ENCODE measurements at regions not wholly inside any gene's neighbourhood (a gene's known extent, or its start where the extent isn't known, plus 50 kb on each side); places are given as distances from the start of the nearest gene placed in this dataset.

DNA sequence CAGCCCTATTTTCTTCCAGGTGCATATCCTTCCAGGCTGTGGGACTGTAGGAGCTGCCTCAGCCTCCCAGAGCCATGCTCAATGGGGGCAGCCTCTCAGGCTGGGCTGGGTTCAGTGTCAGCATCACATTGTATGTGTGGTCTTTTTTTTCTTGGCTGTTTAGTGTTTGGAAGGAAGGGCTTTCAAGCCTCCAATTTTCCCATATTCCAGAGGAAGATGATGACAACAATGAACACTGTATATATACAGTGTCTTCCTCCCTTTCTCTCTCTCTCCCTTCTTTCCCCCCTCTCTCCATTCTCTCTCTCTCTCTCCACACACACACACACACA lies 326.4 kb downstream of the DYSF start:
- Histone ChIP-seq H3K4me2 (ENCODE audit: low read depth, low read length) (no peak overlapping the region), H3K27ac (ENCODE audit: extremely low read length, insufficient read depth, low read length) (no peak overlapping the region), H3K36me3 (replicated peaks in 1 of 2; ENCODE audit: control insufficient read depth in 1 of 2, insufficient read depth in 2 of 2, low read length in 2 of 2) (no peaks in the 10 kb centered on the region), H3K79me2 (ENCODE audit: insufficient read depth, low read length) (no peaks in the 10 kb centered on the region), H3K4me3 (replicated peaks in 1 of 3; ENCODE audit: insufficient read depth in 1 of 3, low read depth in 2 of 3, low read length in 3 of 3) (no peak overlapping the region), H2AFZ (ENCODE audit: low read length) (no peak overlapping the region), H3K9me3 (ENCODE audit: low read length) (no peaks in the 10 kb centered on the region), H3K4me1 (ENCODE audit: insufficient read depth, low read length) (peaks cover 19% of the 10 kb centered on the region), H3K9ac (ENCODE audit: insufficient read depth, low read depth, low read length) (no peak overlapping the region), H4K20me1 (ENCODE audit: insufficient read depth, low read length) (no peaks in the 10 kb centered on the region), H3K27me3 (ENCODE audit: control insufficient read depth in 1 of 2, insufficient read depth in 2 of 2, low read length in 2 of 2) (peaks cover 2 to 10% of the 10 kb centered on the region in 2 experiments; a peak in 3 of 5 replicates)
- in situ Hi-C loops (cut with HindIII; ENCODE audit: extremely low pct_ligation_motif_present, low pct_unique_long_range_greater_than_20kb), result no loop called here
- FAIRE-seq (no peak), ATAC-seq (no peak), DNase-seq (ENCODE audit: low spot score) (no peak)
- CTCF ChIA-PET (ENCODE audit: low intra/inter-chr PET ratio, low total read pairs), result no interaction called here
- POLR2A ChIA-PET, result no interaction called here
- intact Hi-C loops (cut with micrococcal nuclease; ENCODE audit: unreplicated experiment), result no loop called here
- no peak for TF ChIP-seq AGO2 (optimal IDR thresholded peaks at IDR 0.05; ENCODE audit: low read depth, low read length)
- no peak for TF ChIP-seq ZNF326 (CRISPR knock-in tag; IDR thresholded peaks at IDR 0.05; ENCODE audit: borderline replicate concordance)
- no peak for TF ChIP-seq ZNF280D (CRISPR knock-in tag; IDR thresholded peaks at IDR 0.05)
- no peak for TF ChIP-seq BRCA1 (CRISPR knock-in tag; IDR thresholded peaks at IDR 0.05)
- TF ChIP-seq NFE2L1 (CRISPR knock-in tag; IDR thresholded peaks at IDR 0.05; ENCODE audit: borderline replicate concordance), result no peak
- no peak for TF ChIP-seq PRDM4 (CRISPR knock-in tag; IDR thresholded peaks at IDR 0.05; ENCODE audit: borderline replicate concordance)
- no peak for TF ChIP-seq ZNF446 (CRISPR knock-in tag; IDR thresholded peaks at IDR 0.05)
- TF ChIP-seq, protein P1, sequence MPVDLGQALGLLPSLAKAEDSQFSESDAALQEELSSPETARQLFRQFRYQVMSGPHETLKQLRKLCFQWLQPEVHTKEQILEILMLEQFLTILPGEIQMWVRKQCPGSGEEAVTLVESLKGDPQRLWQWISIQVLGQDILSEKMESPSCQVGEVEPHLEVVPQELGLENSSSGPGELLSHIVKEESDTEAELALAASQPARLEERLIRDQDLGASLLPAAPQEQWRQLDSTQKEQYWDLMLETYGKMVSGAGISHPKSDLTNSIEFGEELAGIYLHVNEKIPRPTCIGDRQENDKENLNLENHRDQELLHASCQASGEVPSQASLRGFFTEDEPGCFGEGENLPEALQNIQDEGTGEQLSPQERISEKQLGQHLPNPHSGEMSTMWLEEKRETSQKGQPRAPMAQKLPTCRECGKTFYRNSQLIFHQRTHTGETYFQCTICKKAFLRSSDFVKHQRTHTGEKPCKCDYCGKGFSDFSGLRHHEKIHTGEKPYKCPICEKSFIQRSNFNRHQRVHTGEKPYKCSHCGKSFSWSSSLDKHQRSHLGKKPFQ (CRISPR knock-in tag; IDR thresholded peaks at IDR 0.05; ENCODE audit: insufficient replicate concordance), result no peak
- TF ChIP-seq ZNF282 (IDR thresholded peaks at IDR 0.05; ENCODE audit: partially characterized antibody), result no peak
- no peak for TF ChIP-seq KDM3A (CRISPR knock-in tag; IDR thresholded peaks at IDR 0.05; ENCODE audit: low read depth)
- no peak for TF ChIP-seq KLF9 (CRISPR knock-in tag; IDR thresholded peaks at IDR 0.05; ENCODE audit: low read depth)
- TF ChIP-seq ZMYM3 (CRISPR knock-in tag; IDR thresholded peaks at IDR 0.05), result no peak
- TF ChIP-seq ZMYM4 (CRISPR knock-in tag; IDR thresholded peaks at IDR 0.05), result no peak
- TF ChIP-seq KDM5B (CRISPR knock-in tag; IDR thresholded peaks at IDR 0.05; ENCODE audit: borderline replicate concordance), result no peak
- TF ChIP-seq HMGA1 (CRISPR knock-in tag; conservative IDR thresholded peaks at IDR 0.05), result no peak
- TF ChIP-seq ZNF3 (CRISPR knock-in tag; IDR thresholded peaks at IDR 0.05), result no peak
- no TSS peak for BruUV-seq (replicated peaks)

Measured in HepG2 (cell line).